SHP77 (cell line): ENCODE measurements at regions not wholly inside any gene's neighbourhood (a gene's known extent, or its start where the extent isn't known, plus 50 kb on each side); places are given as distances from the start of the nearest gene placed in this dataset.
A peak's percentile ranks its signal among the peaks of the same experiment; 100 is the strongest.
"Not testable (repeated sequence)": the region's sequence is repeated elsewhere in the genome, so short reads cannot be mapped to it uniquely, and the experiment has no call there.

Source experiments
- DNase-seq, 2 experiments: peaks; one replicate each; lab custom pipeline; 2025; lab: John Stamatoyannopoulos, UW

DNA sequence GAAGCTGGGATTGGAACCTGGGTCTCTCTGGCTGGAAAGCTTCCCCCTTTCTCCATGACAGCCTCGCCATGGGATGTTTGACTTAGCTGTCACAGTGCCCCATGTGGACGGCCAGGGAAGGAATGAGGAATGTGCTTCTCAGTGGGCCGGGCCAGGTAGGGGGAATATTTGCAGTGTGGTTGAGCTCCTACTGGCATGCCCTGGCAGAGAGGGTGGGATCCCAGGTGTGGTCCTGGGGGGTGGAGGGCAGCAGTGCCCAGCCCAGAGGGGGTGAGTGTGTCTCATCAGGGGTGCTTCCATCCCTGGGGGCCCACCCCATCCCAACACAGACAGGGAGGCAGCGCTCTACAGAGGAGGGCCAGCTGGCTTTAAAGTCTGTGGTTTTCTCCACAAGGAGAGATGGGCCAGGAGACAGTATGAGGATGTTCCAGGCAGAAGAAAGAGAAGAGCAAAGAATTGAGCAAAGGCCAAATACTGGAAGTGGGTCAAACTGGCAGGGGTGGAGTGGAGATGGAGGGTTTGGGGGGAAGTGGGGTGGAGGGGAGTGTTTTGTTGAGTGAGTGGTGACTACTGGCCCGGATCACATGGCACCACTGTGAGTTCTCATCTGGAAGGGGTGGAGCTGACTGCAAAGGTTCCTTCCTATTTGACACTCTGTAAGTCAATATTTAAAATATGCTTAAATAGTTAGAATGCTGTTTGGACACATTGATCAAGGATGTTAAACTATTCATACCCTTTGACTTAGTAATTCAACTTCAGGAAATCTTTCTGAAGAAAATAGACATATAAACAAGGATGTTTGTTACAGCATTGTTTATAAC, 94.0 kb downstream of the MYCN start:
- DNase-seq = peak in 1 of 2 experiments; percentile 12

- DNase-seq = no peak
Observed at GRCh38 chr2:16033032-16033293, 92.6 kb downstream of the MYCN start.

GRCh38 chr2:16032282-16033031, 92.1 kb downstream of the MYCN start:
- no peak for DNase-seq

DNA sequence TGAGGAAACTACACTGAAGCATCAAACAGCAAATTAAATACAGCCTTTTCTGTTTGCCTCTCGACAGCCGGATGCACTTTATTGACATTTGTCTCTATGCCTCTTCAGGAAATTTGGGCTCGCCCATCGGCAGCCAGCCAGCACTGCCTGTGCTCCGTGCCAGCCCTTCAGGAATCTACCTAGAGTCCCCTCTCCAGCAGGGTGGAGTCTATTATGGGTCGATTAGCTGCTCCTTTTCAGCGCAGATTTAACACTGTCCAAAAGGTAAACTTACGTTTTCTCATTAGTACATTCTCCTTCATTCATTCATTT, 91.5 kb downstream of the MYCN start:
- peak; percentile 70 to 72 for DNase-seq

GRCh38 chr2:16031058-16031847, 90.9 kb downstream of the MYCN start:
- DNase-seq = no peak

- no peak for DNase-seq
Observed at GRCh38 chr2:16030206-16031057, 90.1 kb downstream of the MYCN start.

- DNase-seq = no peak
Observed at GRCh38 chr2:16028644-16029043, 88.3 kb downstream of the MYCN start.

GRCh38 chr2:16026816-16027501, 86.6 kb downstream of the MYCN start:
- no peak for DNase-seq

DNA sequence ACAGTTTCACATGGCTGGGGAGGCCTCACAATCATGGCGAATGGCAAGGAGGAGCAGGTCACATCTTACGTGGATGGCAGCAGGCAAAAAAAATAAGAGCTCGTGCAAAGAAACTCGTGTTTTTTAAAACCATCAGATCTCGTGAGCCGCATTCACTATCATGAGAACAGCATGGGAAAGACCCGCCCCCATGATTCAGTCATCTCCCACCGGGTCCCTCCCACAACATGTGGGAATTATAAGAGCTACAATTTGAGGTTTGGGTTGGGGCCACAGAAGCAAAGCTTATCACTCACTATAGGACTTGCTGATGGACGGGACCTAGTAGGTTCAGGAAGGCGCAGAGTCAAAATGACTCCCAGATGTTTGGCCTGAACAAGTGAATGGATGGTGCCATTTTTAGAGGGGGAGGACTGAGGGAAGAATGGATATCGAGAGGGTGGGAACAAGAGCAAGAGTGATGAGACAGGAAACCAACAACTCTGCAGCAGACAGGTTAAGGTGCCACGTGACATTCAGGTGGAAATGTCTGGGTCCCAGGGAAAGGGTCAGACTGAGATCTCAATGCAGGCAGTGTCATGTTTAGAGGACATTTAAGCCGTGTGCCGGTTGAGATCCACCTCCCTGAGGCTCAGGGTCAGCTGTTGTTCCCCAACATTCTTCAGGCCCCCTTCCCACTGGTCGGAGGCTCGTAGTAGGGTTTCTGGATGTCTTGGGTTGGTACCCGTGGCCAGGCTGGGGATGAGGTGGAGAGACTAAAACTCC, 85.7 kb downstream of the MYCN start:
- no peak for DNase-seq

GRCh38 chr2:16025211-16025875, 85.0 kb downstream of the MYCN start:
- DNase-seq = no peak

DNA sequence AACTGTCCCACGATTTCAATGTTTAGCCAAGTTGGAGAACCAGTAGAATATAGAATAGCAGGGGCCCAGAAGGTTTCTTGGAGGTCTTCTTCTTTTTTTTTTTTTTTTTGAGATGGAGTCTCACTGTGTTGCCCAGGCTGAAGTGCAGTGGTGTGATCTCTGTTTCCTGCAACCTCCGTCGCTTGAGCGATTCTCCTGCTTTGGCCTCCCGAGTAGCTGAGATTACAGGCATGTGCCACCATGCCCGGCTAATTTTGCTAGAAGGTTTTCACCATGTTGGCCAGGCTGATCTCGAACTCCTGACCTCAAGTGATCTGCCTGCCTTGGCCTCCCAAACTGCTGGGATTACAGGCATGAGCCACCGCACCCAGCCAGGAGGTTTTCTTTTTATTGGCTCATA, 84.3 kb downstream of the MYCN start:
- not testable (repeated sequence) for DNase-seq

- DNase-seq = no peak
Observed at GRCh38 chr2:16023506-16024360, 83.4 kb downstream of the MYCN start.

DNA sequence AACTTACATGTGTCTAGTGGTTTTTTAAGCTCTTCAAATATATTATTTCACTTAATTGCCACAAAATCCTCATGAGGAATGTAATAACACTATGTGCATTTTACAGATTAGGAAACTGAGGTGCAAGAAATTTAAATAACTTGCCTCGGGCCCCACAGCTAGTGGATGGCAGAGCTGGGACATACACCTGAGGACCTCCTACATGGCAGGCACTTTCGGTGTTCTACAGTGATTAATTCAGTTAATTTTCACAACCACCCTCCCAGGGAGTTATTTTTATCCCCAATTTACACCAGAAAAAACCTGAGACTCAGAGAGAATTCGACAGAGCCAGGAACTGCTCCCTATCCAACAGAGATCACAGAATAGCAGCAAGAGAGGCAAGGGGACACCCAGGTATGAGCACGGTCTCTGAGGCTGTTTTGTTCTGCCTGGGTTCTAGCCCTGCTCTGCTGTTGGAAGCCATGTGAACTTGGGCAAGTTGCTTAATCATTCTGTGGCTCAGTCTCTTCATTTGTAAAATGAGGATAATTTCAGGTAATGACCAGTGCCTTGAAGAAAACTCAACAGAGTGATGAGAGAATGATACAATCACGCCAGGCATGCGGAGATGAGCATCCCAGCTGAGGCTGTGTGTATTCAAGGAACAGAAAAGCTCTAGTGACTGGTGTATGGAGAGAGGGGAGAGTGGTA, 82.3 kb downstream of the MYCN start:
- no peak for DNase-seq

DNA sequence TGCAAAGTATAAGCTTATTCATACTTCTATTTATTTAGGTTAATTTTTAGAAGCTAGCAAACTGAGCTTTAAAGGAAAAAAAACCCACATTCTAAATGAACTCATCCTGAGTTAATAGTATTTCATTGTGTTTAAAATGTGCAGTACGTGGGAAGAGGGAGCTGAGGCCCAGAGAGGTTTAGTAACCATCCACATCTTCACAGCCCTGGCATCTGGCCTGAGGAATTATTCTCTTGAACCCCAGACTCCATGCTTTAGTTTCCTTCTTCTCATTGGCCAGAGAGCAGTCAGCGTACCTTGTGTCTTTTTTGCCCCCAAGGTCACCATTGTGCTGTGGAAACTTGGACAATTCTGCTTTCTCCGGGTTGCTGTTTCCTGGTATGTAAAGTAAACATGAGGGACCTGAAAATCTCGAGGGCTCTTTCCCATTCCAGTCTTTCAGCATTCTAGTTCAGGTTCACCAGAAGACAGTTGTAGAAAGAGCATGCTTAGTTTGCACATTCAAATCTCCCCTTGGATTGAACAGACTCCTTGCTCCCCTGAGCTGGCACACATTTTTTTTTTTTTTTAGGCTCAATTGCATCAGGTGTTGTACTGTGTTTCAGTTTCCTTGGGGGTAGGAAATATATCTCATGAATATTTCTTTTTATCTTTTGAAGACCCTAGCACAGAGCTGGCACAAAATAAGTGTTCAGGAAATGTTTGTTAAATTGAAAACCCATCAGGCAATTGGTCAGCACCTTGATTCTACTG, 81.4 kb downstream of the MYCN start:
- no peak for DNase-seq

DNA sequence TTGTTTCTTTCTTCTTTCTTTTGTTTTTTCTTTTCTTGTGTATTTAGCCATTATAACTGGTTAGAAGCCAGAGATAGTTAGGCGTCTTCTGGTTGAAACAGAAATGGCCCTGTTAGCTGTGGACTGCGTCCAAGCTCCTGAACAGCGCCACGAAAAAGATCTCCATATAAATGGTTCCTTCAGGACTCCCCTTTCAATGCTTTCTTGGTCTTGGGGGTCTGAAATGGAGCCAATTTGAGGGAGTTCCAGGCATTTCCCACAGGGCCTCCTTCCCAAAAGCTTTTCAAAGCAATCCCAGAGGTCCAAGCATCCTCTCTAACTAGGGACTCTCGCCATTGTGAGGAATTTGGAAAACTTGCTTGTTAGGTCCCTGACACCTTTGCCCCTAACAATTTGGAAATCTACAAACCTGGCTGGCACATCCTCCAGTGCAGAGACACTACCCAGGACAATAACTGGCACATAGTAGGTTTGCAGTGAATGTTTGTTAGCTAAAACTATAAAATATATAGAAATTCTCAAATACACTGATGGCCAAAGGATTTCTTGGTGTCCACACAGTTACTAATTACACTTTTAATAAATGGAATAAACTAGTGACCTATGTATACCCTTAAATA, 80.1 kb downstream of the MYCN start:
- DNase-seq = no peak

DNA sequence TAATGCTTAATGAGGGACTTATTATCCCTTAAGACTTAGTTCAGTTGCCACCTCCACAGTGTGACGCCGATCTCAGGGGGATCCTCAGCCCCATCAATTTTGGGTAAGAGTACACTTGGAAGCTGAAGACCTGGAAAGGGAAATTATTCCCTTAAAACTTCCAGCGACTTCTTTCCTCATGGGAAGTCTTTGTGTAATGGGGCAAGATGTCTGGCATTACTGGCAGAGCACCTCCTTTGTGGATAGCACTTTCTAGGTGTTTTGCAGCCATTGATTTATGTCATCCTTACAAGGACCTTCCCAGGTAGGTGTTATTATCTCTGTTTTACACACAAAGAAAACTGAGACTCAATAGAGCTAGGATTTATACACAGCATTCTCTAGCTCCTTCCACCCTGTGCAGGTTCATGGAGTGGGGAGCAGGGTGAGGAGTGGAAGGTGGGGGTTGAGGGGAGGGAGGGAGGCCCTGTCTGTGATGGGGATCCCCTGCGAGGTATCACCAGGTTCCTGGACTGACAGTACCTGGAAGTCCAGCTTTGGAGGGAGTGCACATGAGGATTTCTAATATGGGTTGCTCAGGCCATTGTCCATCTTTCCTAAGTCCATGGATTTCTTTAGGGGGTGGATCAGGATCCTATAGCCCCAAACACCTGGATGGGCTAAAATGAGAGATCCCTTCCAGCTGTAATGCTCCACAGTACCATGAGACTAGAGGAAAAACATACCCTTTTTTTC, 79.4 kb downstream of the MYCN start:
- no peak for DNase-seq

DNA sequence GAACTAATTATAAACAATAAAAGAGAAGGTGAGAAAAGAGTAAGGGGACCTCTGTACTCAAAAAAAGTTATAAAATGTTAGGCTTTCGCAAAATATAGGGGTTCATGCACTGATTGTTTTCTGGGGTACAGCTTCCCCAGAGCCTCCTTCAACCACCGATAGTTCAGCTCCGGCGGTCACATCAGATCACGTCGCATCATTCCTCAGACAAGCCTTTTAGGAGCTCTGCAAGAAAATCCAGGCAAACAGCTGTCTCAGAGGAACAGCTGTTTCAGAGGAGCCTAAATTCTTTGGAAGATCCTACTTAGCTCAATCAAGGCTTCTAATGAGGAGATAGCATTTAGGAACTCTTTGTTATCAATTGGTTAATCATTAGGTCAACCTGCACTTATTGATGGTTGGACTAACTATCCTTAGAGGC, 78.7 kb downstream of the MYCN start:
- DNase-seq = no peak
